ENCODE measurements at regions not wholly inside any gene's neighbourhood (a gene's known extent, or its start where the extent isn't known, plus 50 kb on each side); places are given as distances from the start of the nearest gene placed in this dataset.

GRCh38 chr4:13054420-13054970, 429.6 kb downstream of the RAB28 start:
- no peak overlapping the region for H2BK120ac ChIP-seq (replicated peaks; ENCODE audit: low read depth, low read length)
- DNase-seq (ENCODE audit: low read depth in 1 of 2, low spot score in 2 of 2): no peak
- H2BK5ac ChIP-seq (ENCODE audit: low read depth, low read length): no peak overlapping the region
- H3K79me2 ChIP-seq (ENCODE audit: control insufficient read depth in 1 of 2, insufficient read depth in 2 of 2, low read length in 2 of 2): no peaks in the 10 kb centered on the region
- no peak for FAIRE-seq
- no peak overlapping the region for H3K4me3 ChIP-seq (ENCODE audit: extremely low read depth in 1 of 4, insufficient read depth in 2 of 4, low read depth in 3 of 4, low read length in 4 of 4)
- no peak overlapping the region for H3K4me2 ChIP-seq (ENCODE audit: insufficient read depth in 1 of 2, low read depth in 2 of 2, low read length in 2 of 2)
- H4K5ac ChIP-seq (ENCODE audit: insufficient read length, low read depth, low read length): no peak overlapping the region
- no peak overlapping the region for H2AFZ ChIP-seq (ENCODE audit: low read length)
- H2BK15ac ChIP-seq (ENCODE audit: low read length): no peak overlapping the region
- H3K4ac ChIP-seq (replicated peaks; ENCODE audit: insufficient read length, low read depth, low read length): no peak overlapping the region
- no peak overlapping the region for H3K27ac ChIP-seq (ENCODE audit: low read depth, low read length)
- no peak overlapping the region for H3K23ac ChIP-seq (ENCODE audit: insufficient read length)
- H3K9ac ChIP-seq (replicated peaks in 1 of 4; ENCODE audit: extremely low read depth in 1 of 4, low read depth in 3 of 4, low read length in 3 of 4): no peak overlapping the region
- H3K9me3 ChIP-seq (ENCODE audit: insufficient read depth in 2 of 2, low read depth in 1 of 2, low read length in 1 of 2): no peaks in the 10 kb centered on the region
- H2BK12ac ChIP-seq (ENCODE audit: low read depth, low read length): no peak overlapping the region
- no peaks in the 10 kb centered on the region for H3K4me1 ChIP-seq (replicated peaks in 1 of 4; ENCODE audit: control insufficient read depth in 3 of 4, insufficient read depth in 4 of 4, low read length in 3 of 4)
- H3K36me3 ChIP-seq (ENCODE audit: control insufficient read depth in 2 of 4, insufficient read depth in 4 of 4, low read length in 3 of 4): no peaks in the 10 kb centered on the region
- ChIA-PET POLR2A (ENCODE audit: partially characterized antibody) (no interaction called here), CTCF (ENCODE audit: partially characterized antibody) (interaction anchor here (0.7 kb wide), 1 partner anchor 38 kb away, joined by 3 read pairs; no protein-coding TSS in a partner anchor)
- H2AK5ac ChIP-seq (ENCODE audit: low read depth, low read length): no peak overlapping the region
- no peak overlapping the region for H3K18ac ChIP-seq (ENCODE audit: extremely low read depth, low read length)
- no peaks in the 10 kb centered on the region for H3K27me3 ChIP-seq (replicated peaks in 1 of 4; ENCODE audit: control insufficient read depth in 3 of 4, extremely low read depth in 1 of 4, insufficient read depth in 3 of 4, low read length in 3 of 4)
- no peak overlapping the region for H4K91ac ChIP-seq (replicated peaks; ENCODE audit: insufficient read length, low read length)
- H3K56ac ChIP-seq (replicated peaks; ENCODE audit: insufficient read length, low read depth, low read length): no peak overlapping the region
- no peaks in the 10 kb centered on the region for H3K23me2 ChIP-seq (ENCODE audit: low read depth, low read length)
- H2BK20ac ChIP-seq (ENCODE audit: low read length): no peak overlapping the region
- no peak overlapping the region for H3K14ac ChIP-seq (ENCODE audit: insufficient read length)
- H4K8ac ChIP-seq (ENCODE audit: extremely low read depth, insufficient read depth, low read length): no peak overlapping the region
- H4K20me1 ChIP-seq (replicated peaks in 1 of 2; ENCODE audit: control insufficient read depth in 1 of 2, insufficient read depth in 2 of 2, low read length in 2 of 2): no peaks in the 10 kb centered on the region
- H3K79me1 ChIP-seq (ENCODE audit: low read depth, low read length): no peaks in the 10 kb centered on the region
- 88% methylated on average over 3 of the region's 3 CpGs; no CpG with 5 or more reads in 1 of the 2 experiments for WGBS, 2 experiments (ENCODE audit: extremely low coverage in 1 of 2, insufficient coverage in 1 of 2, insufficient read length in 1 of 2, insufficient replicate concordance in 2 of 2, low coverage in 1 of 2, low lambda C conversion rate in 2 of 2, missing lambda C conversion rate in 1 of 2)
- TF ChIP-seq USF2 (IDR thresholded peaks at IDR 0.05; ENCODE audit: low read length) (no peak), TBP (IDR thresholded peaks at IDR 0.05; ENCODE audit: low read depth, low read length) (no peak), EZH2 (IDR thresholded peaks at IDR 0.05; ENCODE audit: low read depth, low read length, severe bottlenecking) (no peak), PHF8 (conservative IDR thresholded peaks at IDR 0.05; ENCODE audit: low read depth, low read length) (no peak), GABPA (IDR thresholded peaks at IDR 0.05; ENCODE audit: borderline replicate concordance, insufficient read depth, low read length) (no peak), ATF3 (IDR thresholded peaks at IDR 0.05; ENCODE audit: insufficient read depth, low read depth, low read length) (no peak), POLR2AphosphoS5 (IDR thresholded peaks at IDR 0.05; ENCODE audit: low read depth, low read length) (no peak), ATF2 (IDR thresholded peaks at IDR 0.05; ENCODE audit: low read length) (no peak), BRCA1 (IDR thresholded peaks at IDR 0.05; ENCODE audit: low read depth, low read length) (no peak), KDM1A (IDR thresholded peaks at IDR 0.05; ENCODE audit: borderline replicate concordance, low read length) (no peak), EGR1 (IDR thresholded peaks at IDR 0.05; ENCODE audit: borderline replicate concordance, low read depth, low read length) (no peak)
